ENCODE measurements at regions not wholly inside any gene's neighbourhood (a gene's known extent, or its start where the extent isn't known, plus 50 kb on each side); places are given as distances from the start of the nearest gene placed in this dataset.

DNA sequence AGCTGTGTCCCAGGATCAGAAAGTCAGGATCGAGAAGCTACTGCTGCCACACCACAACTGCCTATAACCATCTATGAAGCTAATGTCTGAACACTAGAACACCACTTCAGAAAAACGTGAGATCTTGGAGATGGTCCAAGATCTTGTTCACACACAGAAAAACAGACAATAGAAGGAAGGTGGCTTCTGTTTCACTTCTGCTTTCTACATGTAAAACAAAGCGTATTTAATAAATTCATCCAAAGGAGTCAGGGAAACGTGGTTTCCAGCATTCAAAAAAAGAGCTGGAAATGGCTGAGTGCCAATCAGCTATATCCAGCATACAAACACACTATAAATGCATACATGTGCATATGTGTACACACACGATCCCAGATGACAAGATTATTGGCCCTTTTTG lies 70.2 kb upstream of the CCDC71L start:
- intact Hi-C loops (cut with DNase I; ENCODE audit: low total_unique reads): loop anchor here (10.0 kb wide), 1 partner anchor 556 kb away; no protein-coding TSS in a partner anchor
- Histone ChIP-seq H3K4me3 (no peak overlapping the region), H3K4me1 (peaks cover 0 to 18% (median 9%) of the 10 kb centered on the region in 4 donors), H3K9me3 (no peaks in the 10 kb centered on the region), H3K36me3 (no peaks in the 10 kb centered on the region), H3K27me3 (no peaks in the 10 kb centered on the region), H3K27ac (no peak overlapping the region)
- 29 to 37% (median 31%) methylated on average over 5 of the region's 5 CpGs for WGBS, 5 donors
- peak in 1 of 2 donors; percentile 48 for DNase-seq
- TF ChIP-seq EP300 (IDR thresholded peaks at IDR 0.05) (no peak), POLR2A (IDR thresholded peaks at IDR 0.05) (no peak), POLR2AphosphoS5 (IDR thresholded peaks at IDR 0.05) (no peak)
- TF ChIP-seq, protein P1, sequence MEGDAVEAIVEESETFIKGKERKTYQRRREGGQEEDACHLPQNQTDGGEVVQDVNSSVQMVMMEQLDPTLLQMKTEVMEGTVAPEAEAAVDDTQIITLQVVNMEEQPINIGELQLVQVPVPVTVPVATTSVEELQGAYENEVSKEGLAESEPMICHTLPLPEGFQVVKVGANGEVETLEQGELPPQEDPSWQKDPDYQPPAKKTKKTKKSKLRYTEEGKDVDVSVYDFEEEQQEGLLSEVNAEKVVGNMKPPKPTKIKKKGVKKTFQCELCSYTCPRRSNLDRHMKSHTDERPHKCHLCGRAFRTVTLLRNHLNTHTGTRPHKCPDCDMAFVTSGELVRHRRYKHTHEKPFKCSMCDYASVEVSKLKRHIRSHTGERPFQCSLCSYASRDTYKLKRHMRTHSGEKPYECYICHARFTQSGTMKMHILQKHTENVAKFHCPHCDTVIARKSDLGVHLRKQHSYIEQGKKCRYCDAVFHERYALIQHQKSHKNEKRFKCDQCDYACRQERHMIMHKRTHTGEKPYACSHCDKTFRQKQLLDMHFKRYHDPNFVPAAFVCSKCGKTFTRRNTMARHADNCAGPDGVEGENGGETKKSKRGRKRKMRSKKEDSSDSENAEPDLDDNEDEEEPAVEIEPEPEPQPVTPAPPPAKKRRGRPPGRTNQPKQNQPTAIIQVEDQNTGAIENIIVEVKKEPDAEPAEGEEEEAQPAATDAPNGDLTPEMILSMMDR (IDR thresholded peaks at IDR 0.05): no peak

DNA sequence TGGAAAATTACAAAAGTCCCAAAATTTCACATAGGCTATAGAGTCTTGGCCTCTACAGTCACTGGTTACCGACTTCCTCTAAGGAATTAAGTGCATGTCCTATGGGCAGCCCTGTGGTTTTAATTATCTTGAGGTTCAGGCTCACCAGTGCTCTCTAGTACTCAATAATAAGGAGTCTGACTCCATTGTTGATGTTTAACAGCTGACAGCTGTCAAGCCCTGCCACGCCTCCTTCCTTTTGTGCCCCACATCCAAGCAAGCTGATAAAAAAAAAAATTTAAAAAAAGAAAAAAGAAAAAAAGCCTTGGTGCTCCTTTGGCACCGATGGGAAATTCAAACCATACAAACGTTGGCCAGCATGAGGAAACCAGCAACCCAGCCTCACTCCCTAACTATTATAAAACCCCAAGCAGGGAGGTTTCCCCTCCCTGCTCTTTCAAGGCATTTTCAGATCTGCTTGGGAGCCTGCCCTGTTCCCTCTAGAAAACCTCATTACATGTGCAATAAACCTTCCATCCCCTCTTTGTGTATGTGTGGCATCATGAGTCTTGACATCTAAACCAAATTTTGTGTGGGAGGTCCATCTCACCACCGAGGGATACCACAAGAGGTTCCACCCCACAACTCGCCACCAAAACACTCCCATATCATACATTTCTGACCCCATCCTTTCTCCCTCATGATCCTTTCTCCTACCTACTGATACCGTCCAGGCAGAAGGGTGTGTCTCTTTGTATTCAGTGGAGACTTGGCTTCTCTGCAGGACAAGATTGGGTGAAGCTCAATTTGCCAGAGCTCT lies 70.9 kb upstream of the CCDC71L start:
- intact Hi-C loops (cut with DNase I; ENCODE audit: low total_unique reads): loop anchor here (10.0 kb wide), 1 partner anchor 557 kb away; no protein-coding TSS in a partner anchor
- Histone ChIP-seq H3K9me3 (no peaks in the 10 kb centered on the region), H3K27me3 (no peaks in the 10 kb centered on the region), H3K27ac (no peak overlapping the region), H3K36me3 (no peaks in the 10 kb centered on the region), H3K4me1 (peaks cover 0 to 21% (median 11%) of the 10 kb centered on the region in 4 donors), H3K4me3 (no peak overlapping the region)
- DNase-seq: no peak
- TF ChIP-seq EP300 (IDR thresholded peaks at IDR 0.05): no peak
- TF ChIP-seq POLR2A (IDR thresholded peaks at IDR 0.05): no peak
- no peak for TF ChIP-seq POLR2AphosphoS5 (IDR thresholded peaks at IDR 0.05)
- TF ChIP-seq, protein P1 (IDR thresholded peaks at IDR 0.05): no peak
- WGBS, 5 donors: 32 to 44% (median 34%) methylated on average over 7 of the region's 7 CpGs

DNA sequence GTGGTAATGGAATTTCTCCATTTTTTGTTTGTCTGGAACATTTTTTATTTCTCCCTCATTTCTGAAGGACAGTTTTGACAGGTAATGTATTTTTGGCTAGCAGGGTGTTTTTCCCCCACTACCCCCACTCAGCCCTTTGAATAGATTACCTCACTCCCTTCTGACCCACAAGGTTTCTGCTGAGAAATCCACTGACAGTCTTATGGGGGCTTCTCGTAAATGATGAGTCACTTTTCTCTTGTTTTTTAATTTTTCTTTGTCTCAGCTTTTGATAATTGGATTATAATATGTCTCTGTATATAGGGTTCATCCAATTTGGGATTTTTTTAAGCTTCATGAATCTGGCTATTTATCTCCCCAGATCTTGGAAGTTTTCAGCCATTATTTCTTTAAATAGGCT lies 74.7 kb upstream of the CCDC71L start:
- WGBS, 5 donors: 77 to 87% (median 85%) methylated on average over 1 of the region's 1 CpG
- H3K27ac ChIP-seq: no peak overlapping the region
- no peaks in the 10 kb centered on the region for H3K36me3 ChIP-seq
- TF ChIP-seq POLR2A (IDR thresholded peaks at IDR 0.05): no peak
- TF ChIP-seq, protein P1 (IDR thresholded peaks at IDR 0.05): no peak
- no peaks in the 10 kb centered on the region for H3K27me3 ChIP-seq
- no peak for DNase-seq
- intact Hi-C loops (cut with DNase I; ENCODE audit: low total_unique reads): loop anchor here (10.0 kb wide), 1 partner anchor 561 kb away; no protein-coding TSS in a partner anchor
- no peak overlapping the region for H3K4me3 ChIP-seq
- H3K4me1 ChIP-seq: peaks cover 0 to 25% (median 12%) of the 10 kb centered on the region in 4 donors
- H3K9me3 ChIP-seq: no peaks in the 10 kb centered on the region

DNA sequence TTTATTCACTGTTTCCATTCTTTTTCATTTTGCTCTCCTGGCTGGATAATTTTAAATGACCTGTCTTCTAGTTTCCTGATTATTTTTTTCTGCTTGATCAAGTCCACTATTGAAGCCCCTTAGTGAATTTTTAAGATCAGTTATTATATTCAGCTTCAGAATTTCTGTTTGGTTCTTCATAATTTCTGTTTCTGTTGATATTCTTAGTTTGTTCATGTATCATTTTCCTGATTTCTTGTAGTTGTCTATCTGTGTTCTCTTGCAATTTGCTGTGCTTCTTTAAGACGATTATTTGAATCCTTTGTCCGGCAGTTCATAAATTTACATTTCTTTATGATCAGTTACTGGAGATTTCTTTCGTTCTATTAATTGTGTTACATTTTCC lies 75.2 kb upstream of the CCDC71L start:
- intact Hi-C loops (cut with DNase I; ENCODE audit: low total_unique reads): loop anchor here (10.0 kb wide), 1 partner anchor 561 kb away; no protein-coding TSS in a partner anchor
- no peak overlapping the region for H3K4me3 ChIP-seq
- H3K27me3 ChIP-seq: no peaks in the 10 kb centered on the region
- peaks cover 0 to 21% (median 8%) of the 10 kb centered on the region in 4 donors for H3K4me1 ChIP-seq
- DNase-seq: no peak
- H3K36me3 ChIP-seq: no peaks in the 10 kb centered on the region
- no peak overlapping the region for H3K27ac ChIP-seq
- H3K9me3 ChIP-seq: no peaks in the 10 kb centered on the region
- 76 to 89% (median 78%) methylated on average over 3 of the region's 3 CpGs for WGBS, 5 donors
- no peak for TF ChIP-seq EP300 (IDR thresholded peaks at IDR 0.05)
- no peak for TF ChIP-seq POLR2A (IDR thresholded peaks at IDR 0.05)
- TF ChIP-seq, protein P1 (IDR thresholded peaks at IDR 0.05): no peak
- TF ChIP-seq POLR2AphosphoS5 (IDR thresholded peaks at IDR 0.05): no peak
